NCI-H82 (cell line): ENCODE measurements at regions not wholly inside any gene's neighbourhood (a gene's known extent, or its start where the extent isn't known, plus 50 kb on each side); places are given as distances from the start of the nearest gene placed in this dataset.
"Not testable (repeated sequence)": the region's sequence is repeated elsewhere in the genome, so short reads cannot be mapped to it uniquely, and the experiment has no call there.

Source experiments
- DNase-seq: peaks from one replicate; lab custom pipeline; 2025; lab: John Stamatoyannopoulos, UW

GRCh38 chr4:84286048-84286447 is 213.0 kb downstream of the NKX6-1 start:
- no peak for DNase-seq

GRCh38 chr4:84279678-84280077 is 219.4 kb downstream of the NKX6-1 start:
- DNase-seq: no peak

GRCh38 chr4:84277923-84278322 is 221.2 kb downstream of the NKX6-1 start:
- no peak for DNase-seq

- DNase-seq: no peak
Observed at GRCh38 chr4:84276752-84277151, 222.3 kb downstream of the NKX6-1 start.

GRCh38 chr4:84269536-84270044 is 229.5 kb downstream of the NKX6-1 start:
- no peak for DNase-seq

- no peak for DNase-seq
Observed at GRCh38 chr4:84264652-84265051, 234.4 kb downstream of the NKX6-1 start.

- no peak for DNase-seq
Observed at GRCh38 chr4:84263415-84263814, 235.7 kb downstream of the NKX6-1 start.

- DNase-seq: no peak
Observed at GRCh38 chr4:84260495-84260894, 238.6 kb downstream of the NKX6-1 start.

GRCh38 chr4:84258905-84259830 is 239.9 kb downstream of the NKX6-1 start:
- peak; percentile 36 for DNase-seq

- no peak for DNase-seq
Observed at GRCh38 chr4:84254537-84254936, 244.6 kb downstream of the NKX6-1 start.

GRCh38 chr4:84249521-84249920 is 249.6 kb downstream of the NKX6-1 start:
- no peak for DNase-seq

GRCh38 chr4:84245042-84245441 is 254.1 kb downstream of the NKX6-1 start:
- not testable (repeated sequence) for DNase-seq

GRCh38 chr4:84244346-84244801 is 254.7 kb downstream of the NKX6-1 start:
- DNase-seq: not testable (repeated sequence)

- DNase-seq: no peak
Observed at GRCh38 chr4:84243685-84244084, 255.4 kb downstream of the NKX6-1 start.

GRCh38 chr4:84239278-84239845 is 259.7 kb downstream of the NKX6-1 start:
- DNase-seq: no peak

GRCh38 chr4:84238247-84239090 is 260.6 kb downstream of the NKX6-1 start:
- DNase-seq: no peak

- DNase-seq: no peak
Observed at GRCh38 chr4:84237008-84237407, 262.1 kb downstream of the NKX6-1 start.

- DNase-seq: no peak
Observed at GRCh38 chr4:84235126-84235944, 263.8 kb downstream of the NKX6-1 start.

- DNase-seq: no peak
Observed at GRCh38 chr4:84232309-84233095, 266.6 kb downstream of the NKX6-1 start.

GRCh38 chr4:84231539-84232055 is 267.5 kb downstream of the NKX6-1 start:
- DNase-seq: no peak
